CD14-positive monocyte (primary cell): ENCODE measurements at regions not wholly inside any gene's neighbourhood (a gene's known extent, or its start where the extent isn't known, plus 50 kb on each side); places are given as distances from the start of the nearest gene placed in this dataset.

Experiments used
- DNase-seq, 3 donors: peaks; one replicate each; pipeline ENCODE4 v3.0.0-alpha.2; 2011 to 2022
- H2AFZ ChIP-seq: 2 replicates; pipeline ENCODE4 v1.6.0; 2012; ENCODE audit warnings: mild to moderate bottlenecking, low read depth, low read length, inconsistent platforms; ENCODE audit not compliant: insufficient read depth, poor library complexity, severe bottlenecking
- H3K27ac ChIP-seq, 2 donors: 1 replicate in 1 of 2; 2 replicates in 1 of 2; pipeline ENCODE4 v1.5.1; 2012 to 2013; ENCODE audit warnings: low read length in 2 of 2, control low read depth in 1 of 2, inconsistent platforms in 1 of 2, low read depth in 1 of 2, mild to moderate bottlenecking in 1 of 2
- H3K27me3 ChIP-seq, 2 donors: one replicate each; pipeline versions ENCODE4 v1.6.0 to v1.6.1; 2011 to 2013; ENCODE audit warnings: low read length in 2 of 2; ENCODE audit not compliant: control insufficient read depth in 2 of 2, insufficient read depth in 2 of 2
- H3K36me3 ChIP-seq, 2 donors: replicated peaks in 1 of 2; 1 replicate in 1 of 2; 2 replicates in 1 of 2; pipeline versions ENCODE4 v1.5.1 to v1.6.1; 2012 to 2013; ENCODE audit warnings: low read length in 2 of 2, control low read depth in 1 of 2, inconsistent platforms in 1 of 2, mild to moderate bottlenecking in 1 of 2; ENCODE audit not compliant: insufficient read depth in 2 of 2, control insufficient read depth in 1 of 2
- H3K4me1 ChIP-seq, 2 donors: 1 replicate in 1 of 2; 2 replicates in 1 of 2; pipeline versions ENCODE4 v1.5.1 to v1.6.1; 2012 to 2013; ENCODE audit warnings: low read length in 2 of 2, control low read depth in 1 of 2, inconsistent platforms in 1 of 2, mild to moderate bottlenecking in 1 of 2, moderate library complexity in 1 of 2; ENCODE audit not compliant: insufficient read depth in 2 of 2, control insufficient read depth in 1 of 2
- H3K4me2 ChIP-seq: replicated peaks from 2 replicates; pipeline ENCODE3; 2012; ENCODE audit warnings: low read length, moderate library complexity, mild to moderate bottlenecking; ENCODE audit not compliant: poor library complexity, severe bottlenecking; ENCODE audit errors: extremely low read depth
- H3K4me3 ChIP-seq, 3 experiments: fragments of 200-600 bp in 1 of 3; sonication (generic) in 1 of 3; replicated peaks in 1 of 3; 1 replicate in 2 of 3; 2 replicates in 1 of 3; pipeline ENCODE4 v1.5.1; 2011 to 2013; ENCODE audit warnings: low read length in 3 of 3, mild to moderate bottlenecking in 3 of 3, control low read depth in 2 of 3, low read depth in 2 of 3, inconsistent platforms in 1 of 3, moderate library complexity in 1 of 3
- H3K79me2 ChIP-seq: 2 replicates; pipeline ENCODE4 v1.6.0; 2012; ENCODE audit warnings: mild to moderate bottlenecking, control low read depth, inconsistent platforms, low read length, moderate library complexity; ENCODE audit not compliant: insufficient read depth
- H3K9ac ChIP-seq: 2 replicates; pipeline ENCODE4 v1.6.0; 2017; ENCODE audit warnings: low read length, mild to moderate bottlenecking; ENCODE audit not compliant: insufficient read depth, poor library complexity, severe bottlenecking
- H3K9me3 ChIP-seq, 2 donors: replicated peaks in 1 of 2; 1 replicate in 1 of 2; 2 replicates in 1 of 2; pipeline versions ENCODE4 v1.5.1 to v1.6.1; 2012 to 2013; ENCODE audit warnings: low read length in 2 of 2, control low read depth in 1 of 2; ENCODE audit not compliant: control insufficient read depth in 1 of 2, insufficient read depth in 1 of 2
- H4K20me1 ChIP-seq: 2 replicates; pipeline ENCODE4 v1.6.0; 2012; ENCODE audit warnings: mild to moderate bottlenecking, low read length, control low read depth, moderate library complexity; ENCODE audit not compliant: insufficient read depth
- H3K27ac Mint-ChIP-seq, 7 donors: one replicate each; pipeline ENCODE4 v1.8.0; 2020; ENCODE audit warnings: mild to moderate bottlenecking in 7 of 7, mixed read lengths in 7 of 7, moderate library complexity in 6 of 7, inconsistent platforms in 2 of 7
- H3K27me3 Mint-ChIP-seq, 3 donors: one replicate each; pipeline ENCODE4 v1.8.0; 2021 to 2022; ENCODE audit warnings: low read depth in 3 of 3, mild to moderate bottlenecking in 3 of 3, mixed read lengths in 3 of 3, moderate library complexity in 3 of 3, inconsistent platforms in 1 of 3
- H3K36me3 Mint-ChIP-seq, 2 donors: one replicate each; pipeline ENCODE4 v1.8.0; 2020; ENCODE audit warnings: mixed read lengths in 2 of 2, inconsistent platforms in 1 of 2, mild to moderate bottlenecking in 1 of 2
- H3K4me1 Mint-ChIP-seq: one replicate; pipeline ENCODE4 v1.8.0; 2020; ENCODE audit warnings: mild to moderate bottlenecking, mixed read lengths
- H3K4me3 Mint-ChIP-seq, 2 donors: one replicate each; pipeline ENCODE4 v1.8.0; 2020; ENCODE audit warnings: mild to moderate bottlenecking in 2 of 2, mixed read lengths in 2 of 2, moderate library complexity in 1 of 2
- H3K9me3 Mint-ChIP-seq, 7 donors: one replicate each; pipeline ENCODE4 v1.8.0; 2020 to 2022; ENCODE audit warnings: mixed read lengths in 7 of 7, mild to moderate bottlenecking in 6 of 7, moderate library complexity in 6 of 7, inconsistent platforms in 2 of 7
- CTCF ChIP-seq: fragments of 200-600 bp; IDR thresholded peaks from one replicate; pipeline ENCODE4 v1.8.0; 2022; ENCODE audit warnings: antibody characterized with exemption, mild to moderate bottlenecking
- WGBS: methylation state at CpG from one replicate; pipeline ENCODE4 v1.1.5; 2013; ENCODE audit warnings: missing lambda C conversion rate; ENCODE audit not compliant: insufficient coverage; 5-methylcytosine and 5-hydroxymethylcytosine counted together
- intact Hi-C, 2 donors: fragments of 100-400 bp; cut with micrococcal nuclease; formaldehyde crosslinking; loops; one replicate each; pipeline versions ENCODE4 v1.15.0 to v1.15.1; 2023

- Histone ChIP-seq H3K36me3 (no peaks in the 10 kb centered on the region), H2AFZ (no peak overlapping the region), H3K27ac (no peak overlapping the region), H3K27me3 (no peaks in the 10 kb centered on the region), H3K4me2 (no peak overlapping the region), H3K4me1 (no peaks in the 10 kb centered on the region), H3K9ac (no peak overlapping the region), H3K9me3 (no peaks in the 10 kb centered on the region), H3K4me3 (no peak overlapping the region), H3K79me2 (no peaks in the 10 kb centered on the region), H4K20me1 (no peaks in the 10 kb centered on the region)
- H3K27ac Mint-ChIP-seq: no peak overlapping the region
- H3K4me3 Mint-ChIP-seq: no peak overlapping the region
- no peaks in the 10 kb centered on the region for H3K9me3 Mint-ChIP-seq
- H3K36me3 Mint-ChIP-seq: no peaks in the 10 kb centered on the region
- no peaks in the 10 kb centered on the region for H3K4me1 Mint-ChIP-seq
- peaks cover 0 to 3% (median 3%) of the 10 kb centered on the region in 3 donors for H3K27me3 Mint-ChIP-seq
- TF ChIP-seq CTCF: no peak
- intact Hi-C loops: no loop called here
- WGBS: 100% methylated on average over 1 of the region's 1 CpG
- no peak for DNase-seq
Observed at GRCh38 chr3:182629521-182629920, 163.8 kb upstream of the ATP11B start.

- Histone ChIP-seq H3K27ac (no peak overlapping the region), H3K36me3 (no peaks in the 10 kb centered on the region), H3K4me1 (no peaks in the 10 kb centered on the region), H3K79me2 (no peaks in the 10 kb centered on the region), H4K20me1 (no peaks in the 10 kb centered on the region), H3K4me2 (no peak overlapping the region), H3K9ac (no peak overlapping the region), H3K27me3 (no peaks in the 10 kb centered on the region), H3K4me3 (no peak overlapping the region), H3K9me3 (no peaks in the 10 kb centered on the region), H2AFZ (no peak overlapping the region)
- H3K27ac Mint-ChIP-seq: peak overlapping the region in 1 of 7 donors; percentile 25
- no peak for TF ChIP-seq CTCF
- no peak overlapping the region for H3K4me3 Mint-ChIP-seq
- H3K27me3 Mint-ChIP-seq: peaks cover 0 to 6% (median 3%) of the 10 kb centered on the region in 3 donors
- 90% methylated on average over 2 of the region's 6 CpGs for whole genome bisulfite sequencing
- intact Hi-C loops: no loop called here
- H3K36me3 Mint-ChIP-seq: no peaks in the 10 kb centered on the region
- no peak for DNase-seq
- no peaks in the 10 kb centered on the region for H3K9me3 Mint-ChIP-seq
- H3K4me1 Mint-ChIP-seq: no peaks in the 10 kb centered on the region
Observed at GRCh38 chr3:182631183-182632076, 161.9 kb upstream of the ATP11B start.
